Neural progenitor cell (in vitro differentiated cells): ENCODE measurements at regions not wholly inside any gene's neighbourhood (a gene's known extent, or its start where the extent isn't known, plus 50 kb on each side); places are given as distances from the start of the nearest gene placed in this dataset.

Source experiments
- CTCF ChIP-seq: fragments of 200-600 bp; sonication (generic); IDR thresholded peaks from 2 replicates; pipeline ENCODE4 v1.5.1; 2017; ENCODE audit warnings: antibody characterized with exemption, mild to moderate bottlenecking
- EZH2 ChIP-seq: fragments of 200-600 bp; sonication (generic); IDR thresholded peaks from 2 replicates; pipeline ENCODE4 v1.6.1; 2017; ENCODE audit warnings: antibody characterized with exemption, mild to moderate bottlenecking, moderate library complexity
- EZH2phosphoT487 ChIP-seq: fragments of 200-600 bp; sonication (generic); IDR thresholded peaks from 2 replicates; pipeline ENCODE4 v1.6.1; 2017; ENCODE audit warnings: antibody characterized with exemption

GRCh38 chr19:28063702-28064101 is 1149.2 kb downstream of the UQCRFS1 start:
- TF ChIP-seq CTCF (no peak), EZH2 (no peak), EZH2phosphoT487 (no peak)
